ENCODE measurements at regions not wholly inside any gene's neighbourhood (a gene's known extent, or its start where the extent isn't known, plus 50 kb on each side); places are given as distances from the start of the nearest gene placed in this dataset.
"Not testable (repeated sequence)": the region's sequence is repeated elsewhere in the genome, so short reads cannot be mapped to it uniquely, and the experiment has no call there.

DNA sequence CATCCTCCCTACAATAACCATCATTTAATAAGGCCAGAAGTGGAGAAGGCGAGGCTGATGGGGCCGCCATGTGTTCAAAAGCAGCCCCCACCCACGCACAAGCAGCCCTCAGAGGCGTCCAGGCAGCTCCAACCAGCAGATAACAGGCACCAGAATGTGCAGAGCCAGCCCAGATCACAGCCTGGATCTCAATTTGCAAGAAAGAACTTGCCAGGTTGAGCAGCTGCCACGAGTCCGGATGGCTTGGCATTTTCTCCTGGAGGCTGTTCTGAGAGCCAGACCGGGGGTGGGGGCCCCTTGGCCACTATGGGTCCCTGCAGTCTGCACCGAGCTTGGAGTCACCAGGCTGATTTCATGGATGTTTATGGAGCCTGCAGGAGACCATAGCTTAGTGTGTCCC lies 338.1 kb downstream of the PREX1 start:
- TF ChIP-seq, protein P1, sequence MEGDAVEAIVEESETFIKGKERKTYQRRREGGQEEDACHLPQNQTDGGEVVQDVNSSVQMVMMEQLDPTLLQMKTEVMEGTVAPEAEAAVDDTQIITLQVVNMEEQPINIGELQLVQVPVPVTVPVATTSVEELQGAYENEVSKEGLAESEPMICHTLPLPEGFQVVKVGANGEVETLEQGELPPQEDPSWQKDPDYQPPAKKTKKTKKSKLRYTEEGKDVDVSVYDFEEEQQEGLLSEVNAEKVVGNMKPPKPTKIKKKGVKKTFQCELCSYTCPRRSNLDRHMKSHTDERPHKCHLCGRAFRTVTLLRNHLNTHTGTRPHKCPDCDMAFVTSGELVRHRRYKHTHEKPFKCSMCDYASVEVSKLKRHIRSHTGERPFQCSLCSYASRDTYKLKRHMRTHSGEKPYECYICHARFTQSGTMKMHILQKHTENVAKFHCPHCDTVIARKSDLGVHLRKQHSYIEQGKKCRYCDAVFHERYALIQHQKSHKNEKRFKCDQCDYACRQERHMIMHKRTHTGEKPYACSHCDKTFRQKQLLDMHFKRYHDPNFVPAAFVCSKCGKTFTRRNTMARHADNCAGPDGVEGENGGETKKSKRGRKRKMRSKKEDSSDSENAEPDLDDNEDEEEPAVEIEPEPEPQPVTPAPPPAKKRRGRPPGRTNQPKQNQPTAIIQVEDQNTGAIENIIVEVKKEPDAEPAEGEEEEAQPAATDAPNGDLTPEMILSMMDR (IDR thresholded peaks at IDR 0.05; ENCODE audit: insufficient read depth, missing control alignments), result no peak
- FAIRE-seq (no peak), DNase-seq (ENCODE audit: insufficient read length, low spot score) (no peak)

DNA sequence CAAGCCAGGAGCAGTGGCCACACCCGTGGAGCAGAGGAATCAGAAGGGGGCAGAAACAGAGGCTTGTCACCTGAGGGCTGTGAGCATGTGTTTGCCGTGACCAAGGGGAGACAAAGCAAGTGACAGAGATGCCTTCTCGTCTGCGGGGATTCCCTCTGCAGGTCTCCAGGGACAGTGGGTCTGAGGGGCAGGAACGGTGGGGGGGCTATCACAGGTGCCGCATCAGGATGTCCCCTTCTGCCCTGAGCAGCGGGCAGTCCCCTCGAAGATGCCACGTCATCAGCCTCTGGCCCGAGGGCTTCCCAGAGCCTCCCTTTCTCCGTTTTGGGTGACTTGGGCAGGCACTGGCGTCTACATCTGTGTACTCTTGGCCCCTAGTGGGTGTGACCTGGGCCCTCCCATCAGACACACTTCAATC lies 338.7 kb downstream of the PREX1 start:
- TF ChIP-seq, protein P1 (IDR thresholded peaks at IDR 0.05; ENCODE audit: insufficient read depth, missing control alignments), result no peak
- DNase-seq (ENCODE audit: insufficient read length, low spot score) (no peak), FAIRE-seq (no peak)

DNA sequence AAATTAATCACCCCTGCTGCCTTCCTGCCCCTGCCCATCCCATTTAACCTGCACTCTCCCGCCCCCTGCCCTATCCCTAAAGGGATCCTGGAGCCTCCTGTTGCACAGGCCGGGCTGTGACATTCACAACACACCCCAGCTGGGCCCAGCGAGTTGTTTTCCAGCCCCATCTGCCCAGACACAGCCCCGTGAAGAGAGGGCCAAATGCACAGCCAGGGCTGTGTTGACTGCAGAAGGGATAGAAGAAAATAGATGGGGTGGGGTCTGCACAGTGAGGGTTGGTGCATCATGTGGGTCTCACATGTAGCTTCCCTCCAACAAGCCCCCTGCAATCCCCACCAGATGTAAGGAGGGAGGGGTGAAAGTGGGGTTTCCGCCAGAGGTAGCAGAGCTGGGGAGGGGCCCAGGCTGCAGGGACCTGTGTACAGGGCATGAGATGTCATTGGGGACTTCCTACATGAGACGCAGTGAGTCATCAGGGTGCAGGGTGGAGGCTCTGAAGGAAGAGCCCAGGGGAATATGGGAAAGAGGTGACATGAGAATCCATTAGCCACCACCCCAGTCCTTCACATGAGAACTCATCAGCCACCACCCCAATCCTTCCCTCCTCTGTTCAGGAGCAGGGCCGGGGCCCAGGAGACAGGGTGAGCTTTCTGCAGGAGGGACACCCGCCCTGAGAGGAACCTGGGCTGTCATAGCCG lies 339.3 kb downstream of the PREX1 start:
- DNase-seq (ENCODE audit: insufficient read length, low spot score); FAIRE-seq: not testable (repeated sequence)

DNA sequence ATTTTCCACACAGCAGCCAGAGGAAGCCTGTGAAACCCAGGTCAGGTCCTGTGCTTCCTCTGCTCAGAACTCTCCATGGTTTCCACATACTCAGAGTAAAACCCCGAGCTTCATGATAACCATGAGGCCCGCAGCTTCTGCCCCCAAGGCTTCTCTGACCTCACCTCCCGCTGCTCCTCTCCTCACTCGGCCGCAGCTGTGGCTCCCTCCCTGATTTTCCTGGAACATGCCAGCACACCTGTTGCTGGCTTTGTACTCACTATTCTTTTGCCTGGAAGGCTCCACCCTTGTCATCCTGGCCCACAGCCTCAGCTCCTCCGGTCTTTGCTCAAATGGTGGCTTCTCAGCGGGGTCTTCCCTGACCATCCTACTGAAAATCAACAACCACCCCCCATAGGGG lies 341.7 kb downstream of the PREX1 start:
- no peak for FAIRE-seq
- TF ChIP-seq, protein P1 (IDR thresholded peaks at IDR 0.05; ENCODE audit: insufficient read depth, missing control alignments), result no peak
- DNase-seq (ENCODE audit: insufficient read length, low spot score), result no peak

DNA sequence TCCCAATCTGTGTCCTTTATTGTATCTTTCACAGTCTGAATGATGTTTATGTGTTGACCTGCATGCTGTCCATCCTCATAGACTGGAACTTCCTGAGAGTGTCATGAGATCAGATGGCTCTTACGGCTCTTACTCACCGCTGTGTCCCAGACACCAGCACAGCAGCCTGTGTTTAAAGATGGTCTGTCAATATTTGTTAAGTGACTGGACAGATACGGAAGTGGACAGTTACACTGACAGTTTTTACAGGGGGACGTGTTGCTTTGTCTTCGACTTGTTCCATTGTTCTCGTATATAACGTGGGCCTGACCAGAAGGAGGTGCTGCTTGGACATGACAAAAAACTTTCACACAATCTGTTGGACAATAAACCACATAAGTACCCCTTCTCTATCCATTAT lies 342.6 kb downstream of the PREX1 start:
- not testable (repeated sequence) for DNase-seq (ENCODE audit: insufficient read length, low spot score); FAIRE-seq

DNA sequence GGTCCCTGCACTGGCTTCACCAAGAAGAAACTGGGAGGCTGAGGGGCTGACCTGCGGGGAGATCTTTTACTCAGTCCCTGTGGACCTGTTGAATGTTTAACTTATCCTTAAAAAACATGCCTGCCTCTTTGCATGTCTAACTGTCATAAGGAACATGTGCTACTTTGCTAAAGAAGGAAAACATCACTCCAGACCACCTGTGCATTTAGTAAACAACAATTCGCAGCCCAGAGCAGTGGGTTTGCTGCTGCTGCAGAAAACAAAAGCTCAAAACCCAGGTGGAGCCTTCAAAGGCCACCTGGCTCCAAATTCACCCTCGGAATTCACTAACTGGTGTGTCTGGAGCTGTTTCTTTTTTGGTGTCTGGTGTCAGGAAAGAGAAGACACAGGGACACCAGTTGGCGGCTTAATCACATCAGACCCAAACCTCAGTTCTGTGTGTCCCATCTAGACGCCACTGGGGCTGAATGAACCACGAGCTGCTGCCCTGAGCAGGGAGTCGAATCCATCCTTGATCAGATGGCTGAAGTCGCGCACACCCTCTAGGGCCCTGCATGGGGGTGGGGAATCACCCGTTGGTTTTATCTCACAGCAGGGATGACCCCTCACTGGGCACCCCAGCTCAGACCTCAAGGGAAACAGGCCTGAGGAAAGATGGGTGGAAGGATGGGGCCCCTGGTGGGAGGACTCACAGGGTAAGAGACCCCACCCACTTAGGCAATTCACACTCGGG lies 344.3 kb downstream of the PREX1 start:
- DNase-seq (ENCODE audit: insufficient read length, low spot score), result no peak
- TF ChIP-seq, protein P1 (IDR thresholded peaks at IDR 0.05; ENCODE audit: insufficient read depth, missing control alignments), result no peak
- FAIRE-seq, result no peak

DNA sequence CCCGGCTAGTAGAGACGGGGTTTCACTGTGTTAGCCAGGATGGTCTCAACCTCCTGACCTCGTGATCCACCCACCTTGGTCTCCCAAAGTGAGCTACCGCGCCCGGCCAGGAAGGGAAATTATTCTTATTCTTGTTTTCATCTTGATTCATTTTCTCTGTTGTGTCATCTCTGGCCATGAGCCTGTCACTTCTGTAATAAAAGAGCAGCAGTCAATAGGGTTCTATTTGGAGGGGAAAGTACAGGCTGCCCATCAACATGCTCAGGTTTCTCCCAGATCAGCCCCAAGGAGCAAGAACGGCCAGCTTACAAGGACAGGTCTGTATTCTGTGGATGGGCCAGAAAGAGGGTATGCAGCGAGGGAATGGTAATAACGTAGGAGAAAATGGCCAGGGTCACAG lies 345.0 kb downstream of the PREX1 start:
- FAIRE-seq, result no peak
- DNase-seq (ENCODE audit: insufficient read length, low spot score), result no peak
- TF ChIP-seq, protein P1 (IDR thresholded peaks at IDR 0.05; ENCODE audit: insufficient read depth, missing control alignments), result no peak

DNA sequence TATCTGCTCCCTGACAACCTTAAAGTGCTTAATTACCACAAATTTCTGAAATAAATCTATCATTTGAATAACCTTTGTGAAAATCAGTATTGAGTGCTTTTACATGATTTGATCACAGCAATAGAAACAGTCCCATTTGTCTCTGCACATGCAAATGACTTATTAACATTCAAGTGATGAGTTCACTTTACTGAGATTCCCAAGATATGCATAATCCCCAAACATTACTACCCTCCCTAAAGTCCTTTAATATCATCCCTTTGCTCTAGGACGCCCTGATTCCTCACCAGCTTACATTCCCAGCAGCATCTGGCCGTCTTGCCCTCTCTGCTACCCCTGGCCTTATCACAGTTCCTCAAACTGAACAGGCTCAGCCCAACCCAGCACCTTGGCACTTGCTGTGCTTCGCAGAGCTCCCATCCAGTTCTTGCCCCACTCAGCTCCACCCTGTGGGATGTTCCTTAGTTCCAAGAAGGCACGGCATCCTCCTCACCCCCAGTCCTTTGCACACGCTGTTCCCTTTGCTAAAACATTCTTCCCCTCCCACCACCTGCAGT lies 347.5 kb downstream of the PREX1 start:
- no peak for FAIRE-seq

More for the DNA sequence above, 347.5 kb downstream of the PREX1 start:
- no peak for DNase-seq (ENCODE audit: insufficient read length, low spot score)
- TF ChIP-seq, protein P1 (IDR thresholded peaks at IDR 0.05; ENCODE audit: insufficient read depth, missing control alignments), result no peak
